Activated gamma-delta T cell treated with Interleukin-2 at 50 U/mL for 16 hours (primary cell): ENCODE measurements at regions not wholly inside any gene's neighbourhood (a gene's known extent, or its start where the extent isn't known, plus 50 kb on each side); places are given as distances from the start of the nearest gene placed in this dataset.

ENCODE experiments used
- DNase-seq: peaks from one replicate; pipeline ENCODE4 v3.0.0-alpha.2; 2020

- no peak for DNase-seq
Measured at GRCh38 chr16:52872731-52873130, 180.0 kb downstream of the CHD9NB start.

- DNase-seq = no peak
Measured at GRCh38 chr16:52871481-52871880, 181.2 kb downstream of the CHD9NB start.

- DNase-seq = no peak
Measured at GRCh38 chr16:52869243-52869642, 183.5 kb downstream of the CHD9NB start.

GRCh38 chr16:52863000-52863399 lies 189.7 kb downstream of the CHD9NB start:
- DNase-seq = no peak

GRCh38 chr16:52861614-52862022 lies 191.1 kb downstream of the CHD9NB start:
- DNase-seq = no peak

GRCh38 chr16:52855463-52855862 lies 197.2 kb downstream of the CHD9NB start:
- no peak for DNase-seq

- DNase-seq = no peak
Measured at GRCh38 chr16:52852978-52853377, 199.7 kb downstream of the CHD9NB start.

- DNase-seq = no peak
Measured at GRCh38 chr16:52851211-52851740, 201.4 kb downstream of the CHD9NB start.

- no peak for DNase-seq
Measured at GRCh38 chr16:52843381-52843780, 209.3 kb downstream of the CHD9NB start.

GRCh38 chr16:52837251-52837650 lies 215.4 kb downstream of the CHD9NB start:
- no peak for DNase-seq

GRCh38 chr16:52834736-52835465 lies 217.8 kb downstream of the CHD9NB start:
- no peak for DNase-seq

GRCh38 chr16:52832771-52833170 lies 219.9 kb downstream of the CHD9NB start:
- no peak for DNase-seq

GRCh38 chr16:52827456-52827855 lies 225.2 kb downstream of the CHD9NB start:
- DNase-seq = no peak

- DNase-seq = no peak
Measured at GRCh38 chr16:52825892-52826291, 226.8 kb downstream of the CHD9NB start.

- no peak for DNase-seq
Measured at GRCh38 chr16:52819808-52820207, 232.9 kb downstream of the CHD9NB start.

GRCh38 chr16:52819405-52819804 lies 233.3 kb downstream of the CHD9NB start:
- no peak for DNase-seq

GRCh38 chr16:52817696-52818095 lies 235.0 kb downstream of the CHD9NB start:
- DNase-seq = no peak

GRCh38 chr16:52816993-52817392 lies 235.7 kb downstream of the CHD9NB start:
- no peak for DNase-seq

GRCh38 chr16:52812678-52813556 lies 239.8 kb downstream of the CHD9NB start:
- DNase-seq = no peak

GRCh38 chr16:52805559-52806168 lies 247.0 kb downstream of the CHD9NB start:
- no peak for DNase-seq

- DNase-seq = no peak
Measured at GRCh38 chr16:52800432-52800831, 252.3 kb downstream of the CHD9NB start.

- DNase-seq = no peak
Measured at GRCh38 chr16:52799149-52799548, 252.2 kb upstream of the TOX3 start.

GRCh38 chr16:52787709-52788108 lies 240.8 kb upstream of the TOX3 start:
- no peak for DNase-seq
